Calu3 (cell line): ENCODE measurements at regions not wholly inside any gene's neighbourhood (a gene's known extent, or its start where the extent isn't known, plus 50 kb on each side); places are given as distances from the start of the nearest gene placed in this dataset.

Experiments used
- BruUV-seq: library from RNA; stranded (reverse); fragments of 400-500 nt; replicated peaks from 2 replicates; lab custom pipeline; 2021; lab: Mats Ljungman, UMichigan
- CTCF ChIA-PET: fragments of 300-600 bp; sonication (Branson Sonifier 250); formaldehyde crosslinking; loops from one replicate; lab custom pipeline; 2022; ENCODE audit warnings: antibody characterized with exemption; lab: Charles Lee
- DNase-seq: peaks from one replicate; pipeline ENCODE4 v3.0.0; 2022
- H3K27ac Mint-ChIP-seq: one replicate; pipeline ENCODE4 v1.8.0; 2022; ENCODE audit warnings: mixed read lengths; ENCODE audit not compliant: unreplicated experiment
- H3K27me3 Mint-ChIP-seq: one replicate; pipeline ENCODE4 v1.8.0; 2022; ENCODE audit warnings: mixed read lengths; ENCODE audit not compliant: unreplicated experiment
- H3K36me3 Mint-ChIP-seq: one replicate; pipeline ENCODE4 v1.8.0; 2022; ENCODE audit warnings: mild to moderate bottlenecking, moderate library complexity, mixed read lengths; ENCODE audit not compliant: insufficient read depth, unreplicated experiment
- H3K4me1 Mint-ChIP-seq: one replicate; pipeline ENCODE4 v1.8.0; 2022; ENCODE audit warnings: mild to moderate bottlenecking, low read depth, mixed read lengths; ENCODE audit not compliant: unreplicated experiment
- H3K4me3 Mint-ChIP-seq: one replicate; pipeline ENCODE4 v1.8.0; 2022; ENCODE audit warnings: mild to moderate bottlenecking, low read depth, moderate library complexity, mixed read lengths; ENCODE audit not compliant: unreplicated experiment
- H3K9me3 Mint-ChIP-seq: one replicate; pipeline ENCODE4 v1.8.0; 2022; ENCODE audit warnings: low read depth, mixed read lengths; ENCODE audit not compliant: unreplicated experiment
- CTCF ChIP-seq: fragments of 200-600 bp; IDR thresholded peaks from one replicate; pipeline ENCODE4 v1.8.0; 2022; ENCODE audit warnings: antibody characterized with exemption; ENCODE audit not compliant: unreplicated experiment
- intact Hi-C: fragments of 100-400 bp; cut with micrococcal nuclease; formaldehyde crosslinking; loops from one replicate; pipeline ENCODE4 v1.10.0; 2022; ENCODE audit not compliant: unreplicated experiment

- intact Hi-C loops = loop anchor here (10.0 kb wide), 1 partner anchor 196 kb away; no protein-coding TSS in a partner anchor
- BruUV-seq = no TSS peak
- TF ChIP-seq CTCF = no peak
- no peak overlapping the region for H3K4me3 Mint-ChIP-seq
- H3K27me3 Mint-ChIP-seq = no peaks in the 10 kb centered on the region
- no peaks in the 10 kb centered on the region for H3K4me1 Mint-ChIP-seq
- no peaks in the 10 kb centered on the region for H3K36me3 Mint-ChIP-seq
- H3K9me3 Mint-ChIP-seq = no peaks in the 10 kb centered on the region
- CTCF ChIA-PET = interaction anchor here (0.6 kb wide), 1 partner anchor 10 kb away, joined by 3 read pairs; no protein-coding TSS in a partner anchor
- H3K27ac Mint-ChIP-seq = no peak overlapping the region
- DNase-seq = no peak
Observed at GRCh38 chr4:181761156-181761555, 482.0 kb upstream of the TENM3 start.

GRCh38 chr4:181766061-181766548 is 477.1 kb upstream of the TENM3 start:
- Mint-ChIP-seq H3K4me3 (no peak overlapping the region), H3K9me3 (no peaks in the 10 kb centered on the region), H3K27me3 (no peaks in the 10 kb centered on the region), H3K36me3 (no peaks in the 10 kb centered on the region), H3K27ac (no peak overlapping the region), H3K4me1 (no peaks in the 10 kb centered on the region)
- CTCF ChIA-PET = no interaction called here
- no peak for TF ChIP-seq CTCF
- intact Hi-C loops = loop anchor here (10.0 kb wide), 1 partner anchor 201 kb away; no protein-coding TSS in a partner anchor
- no TSS peak for BruUV-seq
- no peak for DNase-seq

GRCh38 chr4:181770971-181771370 is 472.2 kb upstream of the TENM3 start:
- CTCF ChIA-PET = interaction anchor here (0.6 kb wide), 1 partner anchor 10 kb away, joined by 3 read pairs; no protein-coding TSS in a partner anchor
- no peak for TF ChIP-seq CTCF
- no peak for DNase-seq
- H3K9me3 Mint-ChIP-seq = no peaks in the 10 kb centered on the region
- H3K27me3 Mint-ChIP-seq = no peaks in the 10 kb centered on the region
- H3K27ac Mint-ChIP-seq = no peak overlapping the region
- no TSS peak for BruUV-seq
- no peak overlapping the region for H3K4me3 Mint-ChIP-seq
- no peaks in the 10 kb centered on the region for H3K36me3 Mint-ChIP-seq
- intact Hi-C loops = no loop called here
- H3K4me1 Mint-ChIP-seq = no peaks in the 10 kb centered on the region

GRCh38 chr4:181775298-181775697 is 467.9 kb upstream of the TENM3 start:
- Mint-ChIP-seq H3K4me1 (no peaks in the 10 kb centered on the region), H3K36me3 (no peaks in the 10 kb centered on the region), H3K27ac (no peak overlapping the region), H3K27me3 (no peaks in the 10 kb centered on the region), H3K4me3 (no peak overlapping the region), H3K9me3 (no peaks in the 10 kb centered on the region)
- no peak for DNase-seq
- TF ChIP-seq CTCF = no peak
- CTCF ChIA-PET = no interaction called here
- BruUV-seq = no TSS peak
- intact Hi-C loops = no loop called here
